GM19468 (cell line): ENCODE measurements at regions not wholly inside any gene's neighbourhood (a gene's known extent, or its start where the extent isn't known, plus 50 kb on each side); places are given as distances from the start of the nearest gene placed in this dataset.
A peak's percentile ranks its signal among the peaks of the same experiment; 100 is the strongest.
"Not testable (repeated sequence)": the region's sequence is repeated elsewhere in the genome, so short reads cannot be mapped to it uniquely, and the experiment has no call there.

Experiments used
- ATAC-seq: cut with Tn5 transposase; IDR thresholded peaks from one replicate; pipeline ENCODE4 v1.9.1; 2021; ENCODE audit warnings: mild to moderate bottlenecking, moderate library complexity, moderate number of reproducible peaks; ENCODE audit not compliant: unreplicated experiment; ENCODE audit errors: extremely low read depth

GRCh38 chr21:25490742-25491141 is 116.5 kb downstream of the MRPL39 start:
- ATAC-seq, result no peak

GRCh38 chr21:25489673-25490072 is 117.6 kb downstream of the MRPL39 start:
- no peak for ATAC-seq

GRCh38 chr21:25487046-25487594 is 120.2 kb downstream of the MRPL39 start:
- peak; percentile 81 for ATAC-seq

GRCh38 chr21:25485914-25486313 is 121.4 kb downstream of the MRPL39 start:
- ATAC-seq, result no peak

- no peak for ATAC-seq
Measured at GRCh38 chr21:25467896-25468295, 139.4 kb downstream of the MRPL39 start.

- ATAC-seq, result not testable (repeated sequence)
Measured at GRCh38 chr21:25467071-25467470, 140.2 kb downstream of the MRPL39 start.

- ATAC-seq, result no peak
Measured at GRCh38 chr21:25466470-25466869, 140.8 kb downstream of the MRPL39 start.

GRCh38 chr21:25465263-25465662 is 142.0 kb downstream of the MRPL39 start:
- ATAC-seq, result no peak

- ATAC-seq, result peak; percentile 19
Measured at GRCh38 chr21:25464275-25464674, 143.0 kb downstream of the MRPL39 start.

- ATAC-seq, result peak; percentile 56
Measured at GRCh38 chr21:25462517-25462971, 144.7 kb downstream of the MRPL39 start.

- no peak for ATAC-seq
Measured at GRCh38 chr21:25461725-25462124, 145.6 kb downstream of the MRPL39 start.

GRCh38 chr21:25459993-25460392 is 147.3 kb downstream of the MRPL39 start:
- ATAC-seq, result no peak

- ATAC-seq, result no peak
Measured at GRCh38 chr21:25459365-25459764, 147.9 kb downstream of the MRPL39 start.

- no peak for ATAC-seq
Measured at GRCh38 chr21:25458484-25458883, 148.8 kb downstream of the MRPL39 start.

- no peak for ATAC-seq
Measured at GRCh38 chr21:25457946-25458345, 149.3 kb downstream of the MRPL39 start.

- peak; percentile 24 for ATAC-seq
Measured at GRCh38 chr21:25457411-25457810, 149.9 kb downstream of the MRPL39 start.

GRCh38 chr21:25456672-25457071 is 150.6 kb downstream of the MRPL39 start:
- peak; percentile 49 for ATAC-seq

- no peak for ATAC-seq
Measured at GRCh38 chr21:25453524-25453923, 153.8 kb downstream of the MRPL39 start.

- no peak for ATAC-seq
Measured at GRCh38 chr21:25449950-25450349, 157.3 kb downstream of the MRPL39 start.

- ATAC-seq, result no peak
Measured at GRCh38 chr21:25441835-25442234, 165.4 kb downstream of the MRPL39 start.

- not testable (repeated sequence) for ATAC-seq
Measured at GRCh38 chr21:25437465-25437864, 169.8 kb downstream of the MRPL39 start.

- no peak for ATAC-seq
Measured at GRCh38 chr21:25428537-25428936, 178.7 kb downstream of the MRPL39 start.
